ENCODE measurements at regions not wholly inside any gene's neighbourhood (a gene's known extent, or its start where the extent isn't known, plus 50 kb on each side); places are given as distances from the start of the nearest gene placed in this dataset.

- no peak for TF ChIP-seq CTCF (IDR thresholded peaks at IDR 0.05)
- TF ChIP-seq POLR2A (IDR thresholded peaks at IDR 0.05), result no peak
These were observed 116.2 kb upstream of the TLL1 start for GRCh38 chr4:165756836-165757235.

All from Peyer's patch (tissue), 4 donors.